NCI-H146 treated with DMSO at 0.1 percent for 48 hours (cell line): ENCODE measurements at regions not wholly inside any gene's neighbourhood (a gene's known extent, or its start where the extent isn't known, plus 50 kb on each side); places are given as distances from the start of the nearest gene placed in this dataset.

Experiments
- DNase-seq: peaks from one replicate; lab custom pipeline; 2025; ENCODE audit not compliant: unreplicated experiment; lab: John Stamatoyannopoulos, UW

DNA sequence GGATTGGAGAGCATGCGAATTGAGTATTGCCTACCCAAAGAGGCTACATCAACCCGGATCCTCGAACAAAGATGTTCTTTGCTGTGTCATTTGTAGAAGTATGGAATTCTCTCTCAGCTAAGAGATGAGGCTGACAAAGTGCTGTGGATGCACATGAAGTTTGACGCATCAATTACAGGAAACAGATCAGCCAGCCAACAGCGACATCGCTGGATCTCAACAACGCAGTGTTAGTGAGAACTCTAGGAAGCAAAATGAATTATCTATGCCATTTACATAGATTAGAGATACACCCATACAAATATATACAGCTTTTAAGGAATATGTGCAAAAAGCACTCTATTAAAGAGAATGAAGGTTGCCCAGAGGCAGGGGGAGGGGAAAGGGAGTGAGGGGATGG, 160.6 kb upstream of the RGMA start:
- no peak for DNase-seq

DNA sequence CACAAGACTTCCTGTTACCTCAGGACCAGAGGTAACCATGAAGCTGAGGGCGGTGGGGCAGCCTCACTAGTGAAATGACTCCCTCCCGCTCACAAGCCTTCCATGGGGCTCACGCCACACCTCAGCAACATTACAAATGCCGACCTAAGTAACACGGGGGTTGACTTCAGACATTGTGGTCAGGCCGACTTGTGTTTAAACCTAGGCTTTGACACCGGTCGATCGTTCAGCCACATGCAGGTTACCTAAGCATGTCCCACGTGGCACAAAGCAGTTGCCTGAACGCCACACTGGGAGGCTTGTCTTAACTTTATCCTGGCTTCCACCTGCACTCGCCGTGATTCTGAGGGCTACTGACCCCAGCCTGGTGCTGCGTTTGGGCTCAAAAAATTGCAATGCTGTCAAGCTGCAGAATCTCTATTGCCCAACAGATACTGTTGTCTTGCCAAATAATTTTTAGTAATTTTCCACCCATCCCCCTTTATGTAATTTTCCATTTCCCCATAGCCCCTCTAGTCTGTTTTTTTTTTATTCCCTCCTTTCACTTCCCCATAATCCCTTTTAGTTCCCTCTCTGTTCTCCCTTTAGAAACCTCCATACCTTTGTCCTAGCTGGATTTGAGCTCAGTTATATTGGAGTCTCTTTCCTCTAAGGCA, 158.6 kb upstream of the RGMA start:
- no peak for DNase-seq

DNA sequence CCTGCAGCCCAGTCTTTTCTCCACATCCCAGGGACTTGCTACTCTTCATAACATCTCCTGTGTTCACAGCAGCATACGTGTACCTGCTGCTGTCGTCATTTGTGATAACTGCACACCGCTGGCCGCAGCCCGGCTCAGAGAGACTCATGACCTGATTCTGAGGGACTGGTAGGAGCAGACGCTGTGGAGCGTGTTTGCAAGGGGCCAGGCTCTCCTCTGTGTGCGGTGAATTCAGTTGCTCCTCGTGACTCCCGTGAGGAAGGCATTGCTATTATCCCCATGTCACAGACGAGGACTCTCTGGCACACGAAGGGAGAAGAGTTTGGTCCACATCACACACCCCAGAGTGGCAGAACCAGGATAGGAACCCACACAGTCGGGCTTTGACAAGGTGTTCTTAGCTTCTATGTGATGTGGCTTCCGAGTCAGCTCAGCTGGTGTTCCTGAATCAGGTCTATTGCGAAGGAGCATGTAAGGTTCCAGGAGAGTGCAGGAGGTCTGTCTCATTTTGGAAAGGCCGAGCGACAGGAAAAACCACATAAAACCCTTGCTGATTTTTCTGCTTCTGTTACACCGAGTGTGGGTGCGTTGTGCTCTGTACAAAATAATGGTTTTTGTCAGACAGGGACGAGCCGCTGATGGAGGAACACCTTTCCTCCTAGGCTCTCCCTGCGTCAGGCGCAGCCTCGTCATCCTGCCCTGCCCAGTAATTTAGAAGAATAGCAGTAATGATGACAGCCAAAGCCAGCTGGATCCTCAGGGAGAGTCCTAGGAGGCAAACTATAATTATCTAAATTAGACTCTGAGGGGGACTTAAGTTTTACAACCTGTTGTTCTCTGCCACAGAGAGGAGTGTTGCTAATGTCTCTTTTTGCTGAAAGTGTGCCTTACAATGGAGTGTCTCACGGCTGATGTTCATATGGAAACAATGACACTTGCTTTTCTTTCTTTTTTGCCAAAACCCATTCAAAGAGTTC, 157.5 kb upstream of the RGMA start:
- peak; percentile 72 for DNase-seq

DNA sequence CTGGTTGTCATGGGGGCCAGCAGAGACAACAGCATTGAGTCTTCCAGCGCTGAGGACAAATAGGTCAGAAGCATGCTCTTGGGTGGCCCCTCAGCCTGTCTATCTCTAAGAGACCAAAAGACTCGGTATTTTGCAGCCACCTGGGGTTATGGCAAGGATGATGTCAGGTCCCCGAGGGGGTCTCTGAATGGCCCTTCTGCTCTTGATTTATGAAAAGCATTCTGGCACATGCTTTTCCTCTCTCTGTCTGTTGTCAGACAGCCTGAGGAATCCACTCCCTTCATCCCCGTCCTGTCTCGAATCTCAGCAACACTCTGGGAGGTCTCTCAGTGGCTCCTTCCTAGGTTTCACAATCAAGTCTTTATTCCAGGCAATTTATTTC, 156.6 kb upstream of the RGMA start:
- no peak for DNase-seq

DNA sequence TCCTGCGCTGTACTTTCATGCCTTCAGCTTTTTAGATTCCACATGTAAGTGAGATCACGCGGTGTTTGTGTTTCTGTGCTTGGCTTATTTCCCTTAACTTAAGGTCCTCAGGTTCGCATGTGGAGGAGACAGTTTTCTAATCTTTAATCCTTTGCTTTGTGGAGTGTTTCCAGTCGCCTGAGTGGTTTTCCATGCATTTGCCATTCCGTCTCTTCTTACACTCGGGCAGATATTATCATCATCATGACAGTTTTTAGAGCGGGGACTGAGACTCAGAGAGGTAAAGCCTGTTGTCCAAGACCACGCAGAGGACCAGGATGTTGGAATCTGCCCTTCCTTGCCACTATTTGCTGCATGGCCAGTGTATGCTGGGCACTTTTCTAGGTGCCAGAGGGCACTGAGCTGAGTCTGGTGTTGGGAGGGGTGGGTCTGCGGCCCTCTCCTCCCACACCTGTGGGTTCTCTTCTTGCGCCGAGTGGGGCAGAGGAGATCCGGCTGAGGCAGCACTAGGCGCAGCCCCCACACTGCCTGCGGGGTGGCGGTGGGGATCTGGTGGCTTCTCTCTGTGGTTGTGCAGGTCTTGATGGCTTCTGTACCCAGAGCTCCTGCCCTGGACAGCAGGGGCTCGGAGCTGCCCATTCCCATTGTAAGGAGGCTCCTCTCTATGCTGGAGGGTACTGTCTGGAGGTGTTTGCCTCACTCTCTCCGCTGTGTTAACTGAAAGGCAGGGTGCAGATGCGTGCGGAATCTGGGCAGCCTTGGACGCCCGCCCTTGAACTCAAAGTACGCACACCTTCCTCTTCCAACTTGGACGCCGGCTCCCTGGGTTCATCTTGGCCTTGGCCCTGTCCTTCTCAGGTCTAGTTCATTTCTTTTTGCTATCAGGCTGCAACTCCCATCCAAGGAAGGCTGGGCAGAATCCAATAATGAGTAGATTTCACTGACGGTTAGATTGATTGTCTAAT, 156.0 kb upstream of the RGMA start:
- DNase-seq, result no peak

DNA sequence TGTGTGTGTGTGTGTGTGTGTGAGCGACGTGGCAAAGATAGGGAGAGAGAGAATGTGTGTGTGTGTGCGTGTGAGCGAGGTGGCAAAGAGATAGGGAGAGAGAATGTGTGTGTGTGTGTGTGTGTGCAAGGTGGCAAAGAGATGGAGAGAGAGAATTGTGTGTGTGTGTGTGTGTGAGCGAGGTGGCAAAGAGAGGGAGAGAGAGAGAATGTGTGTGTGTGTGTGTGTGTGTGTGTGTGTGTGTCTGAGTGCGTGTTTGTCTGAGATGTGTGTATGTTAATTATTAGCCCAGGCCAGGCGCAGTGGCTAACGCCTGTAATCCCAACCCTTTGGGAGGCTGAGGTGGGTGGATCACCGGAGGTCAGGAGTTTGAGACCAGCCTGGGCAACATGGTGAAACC, 154.6 kb upstream of the RGMA start:
- no peak for DNase-seq

DNA sequence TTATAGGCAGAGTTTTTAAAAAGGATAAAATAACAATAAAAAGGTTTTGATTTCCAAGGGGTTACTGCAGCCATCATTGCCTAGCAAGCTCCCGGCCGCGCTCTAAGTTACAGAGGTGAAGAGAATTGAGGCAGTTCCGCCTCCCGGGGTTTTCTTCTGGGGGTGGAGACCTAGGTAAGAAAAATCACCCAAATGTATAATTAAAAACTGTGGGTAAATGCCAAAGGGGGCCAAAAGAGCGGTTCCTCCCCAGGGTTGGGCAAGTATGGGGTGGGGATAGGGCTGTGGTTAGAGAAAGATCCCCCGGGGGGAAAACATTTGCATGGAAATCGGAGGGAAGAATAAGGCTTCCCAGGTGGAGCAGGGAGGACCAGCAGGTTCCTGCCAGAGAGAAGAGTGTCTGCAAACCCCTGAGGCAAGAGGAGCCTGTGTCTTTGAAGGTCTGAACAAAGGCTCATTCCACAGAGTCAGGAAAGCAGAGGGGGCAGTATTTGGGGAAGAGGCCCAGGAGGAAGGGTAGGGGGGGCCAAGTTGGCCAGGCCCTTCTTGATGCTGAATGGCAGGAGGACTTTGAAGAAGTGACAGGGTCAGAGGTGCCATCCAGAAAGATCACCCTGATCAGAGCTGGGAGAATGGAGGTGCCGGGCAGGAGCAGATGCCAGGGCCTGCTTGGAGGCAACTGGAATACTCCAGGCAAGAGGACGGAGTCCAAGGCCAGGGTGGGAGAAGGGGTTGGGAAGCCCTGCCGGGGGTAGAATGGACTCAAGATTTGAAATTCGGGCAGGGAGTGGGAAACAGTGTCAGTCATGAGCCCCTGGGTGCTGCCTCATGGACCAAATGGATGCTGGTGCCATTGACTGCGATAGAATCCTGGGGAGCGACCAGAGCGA, 152.9 kb upstream of the RGMA start:
- peak; percentile 84 for DNase-seq

DNA sequence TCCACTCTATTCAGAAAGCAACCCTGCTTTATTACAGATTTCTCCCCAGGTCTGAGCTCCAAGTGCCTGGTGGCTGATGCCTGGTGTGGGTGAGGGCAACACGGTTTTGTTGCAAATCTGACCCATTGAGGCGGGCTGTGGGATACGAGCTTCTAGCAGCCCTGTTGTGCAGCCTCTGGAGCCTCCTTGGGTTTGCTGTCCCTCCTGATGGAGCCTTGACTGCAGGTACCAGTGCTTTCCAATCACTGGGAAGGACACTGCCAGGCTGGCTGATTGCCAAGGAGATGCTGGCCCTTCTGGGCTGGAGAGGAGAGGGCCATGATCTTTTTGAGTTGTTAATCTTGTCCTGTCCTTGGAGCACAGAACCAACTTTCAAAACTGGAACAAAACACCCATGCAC, 151.0 kb upstream of the RGMA start:
- DNase-seq, result no peak

DNA sequence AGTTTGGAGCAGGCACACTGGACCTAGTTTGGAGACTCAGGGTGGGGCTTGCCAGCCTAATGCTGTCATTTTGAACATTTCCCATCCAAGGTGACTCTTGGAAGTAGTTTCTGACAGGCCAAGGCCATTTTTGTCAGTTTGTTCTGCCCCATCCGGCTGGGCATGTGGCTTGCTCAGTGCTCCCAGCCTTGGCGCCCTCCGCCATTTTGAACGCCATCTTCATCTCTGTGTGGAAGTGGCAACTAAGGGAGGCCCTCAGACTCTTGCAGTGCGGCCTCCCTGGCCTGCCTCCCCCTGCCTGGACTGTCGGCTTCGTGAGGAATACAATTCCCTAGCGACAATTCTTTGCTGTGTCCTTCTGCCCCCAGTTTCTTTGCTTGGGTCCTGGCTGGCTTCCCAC, 150.6 kb upstream of the RGMA start:
- DNase-seq, result no peak

DNA sequence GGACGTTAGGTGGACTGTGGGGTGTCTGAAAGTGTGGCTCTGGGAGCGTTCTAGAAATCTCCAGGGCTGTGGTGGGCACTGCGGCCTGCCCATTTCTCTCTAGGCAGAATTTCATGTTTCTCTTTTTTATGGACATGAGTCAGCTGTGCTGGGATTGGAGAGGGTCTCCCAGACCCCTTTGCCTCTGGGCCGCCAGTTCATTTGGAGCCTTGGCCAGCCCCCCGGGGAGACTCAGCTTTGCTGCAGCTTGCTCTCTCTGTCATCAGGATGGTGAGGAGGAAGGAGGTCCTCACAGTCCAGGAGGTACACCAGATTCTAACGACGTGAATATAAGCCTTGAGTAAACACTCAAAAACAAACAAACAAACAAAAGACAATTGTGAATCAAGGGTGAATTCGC, 149.6 kb upstream of the RGMA start:
- no peak for DNase-seq

DNA sequence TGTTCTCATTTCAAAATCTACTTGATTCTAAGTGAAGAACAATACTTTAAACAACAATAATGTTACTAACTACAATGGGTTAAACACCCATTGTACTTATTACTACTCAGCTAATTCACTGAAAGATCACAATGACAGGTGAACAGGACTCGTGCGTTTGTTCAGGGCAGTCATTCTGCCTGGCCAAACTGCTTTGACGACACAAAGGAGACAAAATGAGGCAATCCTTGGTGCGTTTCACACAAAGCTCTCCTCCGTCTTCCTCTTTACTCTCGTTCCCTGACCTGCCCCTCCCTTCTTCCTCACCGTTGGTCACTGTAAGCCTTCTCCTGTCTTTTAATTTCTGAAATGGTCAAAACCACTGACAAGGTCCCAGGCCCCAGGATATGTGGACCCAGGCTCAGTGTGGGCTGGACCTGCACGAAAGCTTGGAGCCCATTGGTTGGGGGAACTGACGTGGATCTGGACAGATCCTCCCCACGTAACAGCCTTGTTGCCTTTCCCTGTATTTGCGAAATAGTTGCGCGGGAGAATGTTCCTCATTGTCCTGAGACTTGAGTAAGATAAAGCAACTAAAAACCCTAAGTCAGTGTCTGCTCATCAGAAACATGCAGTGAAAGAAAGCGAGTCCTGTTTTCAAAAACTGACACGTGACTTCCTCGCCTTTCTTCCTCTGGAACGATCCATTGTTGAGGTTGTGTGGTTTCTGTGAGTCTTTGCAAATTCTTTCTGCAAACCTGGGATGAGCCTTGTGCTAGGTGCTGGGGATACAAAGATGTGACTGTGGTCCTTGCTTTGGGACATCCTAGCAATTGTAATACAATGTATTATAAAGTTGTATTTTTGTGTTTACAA, 147.1 kb upstream of the RGMA start:
- DNase-seq, result no peak

DNA sequence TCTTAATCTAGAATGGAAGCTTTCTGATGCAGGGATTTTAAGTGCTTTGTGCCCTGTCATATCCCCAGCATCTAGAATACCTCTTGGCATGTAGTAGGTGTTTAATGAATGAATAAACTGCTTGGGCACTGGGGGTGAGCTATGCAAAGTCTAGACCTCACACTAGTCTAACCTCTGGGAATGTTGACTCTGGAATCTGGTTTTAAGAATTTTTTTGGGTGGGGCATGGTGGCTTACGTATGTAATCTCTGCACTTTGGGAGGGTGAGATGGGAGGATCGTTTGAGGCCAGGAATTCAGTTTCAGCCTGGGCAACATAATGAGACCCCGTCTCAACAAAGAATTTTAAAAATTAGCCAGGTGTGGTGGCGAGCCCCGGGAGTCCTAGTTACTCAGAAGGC, 146.3 kb upstream of the RGMA start:
- no peak for DNase-seq

DNA sequence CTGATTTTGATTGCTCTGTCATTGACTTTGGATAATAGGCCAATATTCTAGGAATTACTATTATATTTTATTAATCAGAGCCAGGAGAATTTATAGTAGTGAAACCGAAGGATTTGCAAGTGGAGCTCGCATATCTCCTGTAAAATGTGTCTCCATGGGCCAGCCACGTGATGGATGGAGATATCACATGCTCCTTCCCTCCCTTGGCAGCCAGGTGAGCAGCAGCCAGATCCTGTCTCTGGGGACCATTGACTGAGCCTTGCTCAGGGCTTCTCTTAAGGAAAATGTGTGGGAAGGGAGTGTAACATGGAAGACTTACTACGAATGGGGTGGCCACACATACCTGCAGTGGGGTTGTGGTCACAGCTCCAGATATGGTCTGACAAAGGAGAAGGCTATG, 144.7 kb upstream of the RGMA start:
- no peak for DNase-seq

DNA sequence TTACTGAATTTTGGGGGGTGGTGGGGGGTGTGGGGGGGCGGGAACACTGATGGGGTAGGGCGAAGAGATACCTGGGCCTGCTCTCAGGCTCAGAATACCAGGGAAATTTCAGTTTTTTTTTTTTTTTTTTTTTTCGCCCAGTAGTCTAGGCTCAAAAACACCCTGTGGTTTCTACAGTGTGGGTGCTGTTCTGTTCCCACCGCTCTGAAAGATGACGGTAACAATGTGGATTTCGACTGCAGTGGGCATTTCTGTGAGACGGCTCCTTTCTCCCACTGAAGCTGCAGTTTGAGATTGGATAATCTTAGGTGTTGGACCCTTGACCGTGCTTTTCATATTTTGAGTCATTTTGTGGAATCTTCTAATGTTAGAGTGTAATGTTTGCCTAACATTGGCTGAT, 143.8 kb upstream of the RGMA start:
- no peak for DNase-seq

DNA sequence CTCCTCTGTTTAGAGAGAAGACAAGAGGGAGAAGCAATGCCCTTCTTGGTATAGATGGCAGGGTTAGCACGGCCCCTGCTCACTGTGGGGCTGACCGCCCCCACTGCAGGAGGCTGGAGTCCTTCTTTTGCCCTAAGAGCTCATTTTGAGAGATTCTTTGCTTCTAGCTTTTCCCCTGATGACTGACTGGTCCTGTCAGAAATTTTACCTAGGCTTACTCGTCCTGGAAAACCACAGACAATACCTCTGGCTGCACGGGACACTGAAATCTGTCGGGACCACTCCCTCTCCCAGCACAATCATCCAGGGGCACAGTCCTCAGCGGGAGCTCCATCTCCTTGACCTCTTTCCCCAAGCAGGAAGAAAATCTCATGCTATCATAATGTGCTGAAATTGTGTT, 143.0 kb upstream of the RGMA start:
- DNase-seq, result no peak

DNA sequence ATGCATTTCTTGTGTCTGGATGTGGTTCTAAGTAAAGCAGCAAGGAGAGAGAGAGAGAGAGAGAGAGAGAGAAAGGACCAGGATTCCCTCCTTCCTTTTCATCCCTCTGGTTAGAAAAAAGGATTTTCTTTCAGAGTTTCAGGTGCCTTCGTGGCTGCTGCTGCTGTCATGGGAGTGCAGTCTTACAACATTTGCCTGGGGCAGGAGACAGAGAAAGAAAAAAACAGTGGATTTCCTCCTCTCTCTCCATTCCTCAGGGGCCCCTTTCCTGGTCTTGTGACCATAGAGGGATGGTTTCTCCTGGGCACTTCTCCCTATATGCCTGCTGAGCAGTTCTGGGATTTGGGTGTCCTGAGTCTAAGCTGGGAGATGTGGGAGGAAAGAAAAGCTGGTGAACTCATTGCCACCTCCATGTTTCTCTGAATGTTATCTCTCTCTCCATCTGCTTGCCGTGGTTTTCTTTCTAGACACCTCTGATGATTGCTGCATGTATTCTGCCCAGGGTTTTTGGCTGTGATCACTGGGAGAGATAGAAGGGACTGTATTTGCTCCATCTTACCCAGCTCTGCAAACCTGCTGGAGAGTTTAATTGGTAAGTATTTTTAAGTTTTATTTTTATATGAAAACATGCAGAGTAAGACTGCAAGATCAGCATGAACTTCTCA, 142.4 kb upstream of the RGMA start:
- no peak for DNase-seq

DNA sequence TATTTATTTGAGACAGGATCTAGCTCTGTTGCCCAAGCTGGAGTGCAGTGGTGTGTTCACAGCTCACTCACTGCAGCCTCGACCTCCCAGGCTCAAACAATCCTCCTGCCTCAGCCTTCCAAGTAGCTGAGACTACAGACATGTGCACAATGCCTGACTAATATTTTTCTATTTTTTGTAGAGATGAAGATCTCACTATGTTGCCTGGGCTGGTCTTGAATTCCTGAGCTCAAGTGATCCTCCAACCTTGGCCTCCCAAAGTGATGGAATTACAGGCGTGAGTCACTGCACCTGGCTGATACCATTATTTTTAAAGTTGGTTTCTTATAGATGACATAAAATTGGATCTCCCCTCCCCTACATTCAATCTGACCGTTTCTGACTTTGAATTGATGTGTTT, 139.5 kb upstream of the RGMA start:
- DNase-seq, result no peak

DNA sequence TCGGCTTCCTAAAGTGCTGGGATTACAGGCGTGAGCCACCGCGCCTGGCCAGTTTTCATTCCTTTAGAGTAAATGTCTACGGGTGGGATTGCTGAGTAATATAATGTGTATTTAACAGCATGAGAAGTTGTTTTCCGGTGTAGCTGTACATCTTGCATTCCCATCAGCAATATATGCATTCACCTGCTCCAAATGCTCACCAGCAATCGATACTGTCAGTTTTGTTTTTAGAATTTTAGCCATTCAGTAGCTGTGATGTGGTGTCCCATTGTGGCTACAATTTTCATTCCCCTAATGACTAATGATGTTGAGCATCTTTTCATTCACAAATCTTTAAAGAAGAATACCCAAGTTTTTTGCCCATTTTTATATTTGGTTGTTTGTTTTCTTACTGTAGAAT, 134.8 kb upstream of the RGMA start:
- DNase-seq, result no peak

DNA sequence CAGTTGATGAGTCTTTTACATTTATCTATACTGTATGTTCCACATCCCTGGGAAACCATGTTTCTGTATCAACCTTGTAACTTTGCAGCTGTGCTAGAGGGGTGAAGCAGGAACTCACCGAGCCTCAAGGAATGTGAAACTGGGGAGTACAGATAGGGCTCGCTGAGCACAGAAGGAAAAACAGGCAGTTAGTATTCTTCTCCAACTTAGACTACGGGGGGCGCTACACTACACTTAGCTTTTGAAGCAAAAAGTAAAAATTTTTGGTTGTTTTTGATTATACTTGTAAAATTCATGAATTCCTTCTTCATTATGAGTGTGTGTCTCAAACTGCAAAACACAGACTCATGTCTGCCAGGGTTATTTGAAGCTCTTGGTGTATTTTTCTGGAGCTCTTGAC, 132.7 kb upstream of the RGMA start:
- DNase-seq, result no peak
